H1 (cell line): ENCODE measurements at regions not wholly inside any gene's neighbourhood (a gene's known extent, or its start where the extent isn't known, plus 50 kb on each side); places are given as distances from the start of the nearest gene placed in this dataset.
"Not testable (repeated sequence)": the region's sequence is repeated elsewhere in the genome, so short reads cannot be mapped to it uniquely, and the experiment has no call there.

Source experiments
- CTCF ChIA-PET: fragments of 300-600 bp; sonication (Branson Sonifier 250); formaldehyde crosslinking; loops from one replicate; lab custom pipeline; 2021; ENCODE audit not compliant: partially characterized antibody; lab: Charles Lee
- POLR2A ChIA-PET: fragments of 300-600 bp; sonication (Branson Sonifier 250); formaldehyde crosslinking; loops from one replicate; lab custom pipeline; 2021; ENCODE audit warnings: inconsistent platforms; ENCODE audit not compliant: partially characterized antibody; lab: Charles Lee
- DNase-seq, 2 experiments: peaks; one replicate each; pipeline versions ENCODE4 v3.0.0 to v3.0.0-alpha.2; 2010 to 2022; ENCODE audit warnings: low spot score in 2 of 2, low read depth in 1 of 2, mixed read lengths in 1 of 2
- FAIRE-seq: peaks from 2 replicates; lab custom pipeline; 2011; peaks lifted over from hg19 to GRCh38; lab: Jason Lieb, UNC
- H2AFZ ChIP-seq: 2 replicates; pipeline ENCODE4 v1.8.1; 2012; ENCODE audit warnings: low read length, inconsistent platforms
- H2AK5ac ChIP-seq: 2 replicates; pipeline ENCODE4 v1.6.1; 2013; ENCODE audit warnings: low read depth, low read length
- H2BK120ac ChIP-seq: replicated peaks from 2 replicates; pipeline ENCODE3; 2013; ENCODE audit warnings: low read depth, low read length, inconsistent platforms
- H2BK12ac ChIP-seq: 2 replicates; pipeline ENCODE4 v1.6.1; 2013; ENCODE audit warnings: low read depth, low read length
- H2BK15ac ChIP-seq: 2 replicates; pipeline ENCODE4 v1.6.1; 2013; ENCODE audit warnings: low read length
- H2BK20ac ChIP-seq: 2 replicates; pipeline ENCODE4 v1.6.1; 2013; ENCODE audit warnings: low read length
- H2BK5ac ChIP-seq: 2 replicates; pipeline ENCODE4 v1.6.1; 2013; ENCODE audit warnings: low read depth, low read length
- H3K14ac ChIP-seq: 2 replicates; pipeline ENCODE4 v1.6.1; 2013; ENCODE audit warnings: inconsistent platforms; ENCODE audit not compliant: insufficient read length
- H3K18ac ChIP-seq: 2 replicates; pipeline ENCODE4 v1.6.1; 2013; ENCODE audit warnings: low read length; ENCODE audit errors: extremely low read depth
- H3K23ac ChIP-seq: 2 replicates; pipeline ENCODE4 v1.6.1; 2013; ENCODE audit warnings: inconsistent platforms; ENCODE audit not compliant: insufficient read length
- H3K23me2 ChIP-seq: 2 replicates; pipeline ENCODE4 v1.6.1; 2013; ENCODE audit warnings: low read depth, low read length
- H3K27ac ChIP-seq: 2 replicates; pipeline ENCODE4 v1.6.1; 2011; ENCODE audit warnings: low read depth, low read length, inconsistent platforms
- H3K27me3 ChIP-seq, 4 experiments: replicated peaks in 1 of 4; 1 replicate in 1 of 4; 2 replicates in 3 of 4; pipeline versions ENCODE4 v1.6.1 to v1.8.1; 2011 to 2013; ENCODE audit warnings: low read length in 3 of 4, mild to moderate bottlenecking in 3 of 4, inconsistent platforms in 2 of 4, mixed read lengths in 2 of 4, moderate library complexity in 1 of 4; ENCODE audit not compliant: control insufficient read depth in 3 of 4, insufficient read depth in 3 of 4; ENCODE audit errors: extremely low read depth in 1 of 4
- H3K36me3 ChIP-seq, 4 experiments: 2 replicates each; pipeline versions ENCODE4 v1.6.1 to v1.8.1; 2011 to 2013; ENCODE audit warnings: mild to moderate bottlenecking in 4 of 4, low read length in 3 of 4, moderate library complexity in 2 of 4, control low read depth in 1 of 4, inconsistent platforms in 1 of 4; ENCODE audit not compliant: insufficient read depth in 4 of 4, control insufficient read depth in 2 of 4
- H3K4ac ChIP-seq: replicated peaks from 2 replicates; pipeline ENCODE3; 2013; ENCODE audit warnings: low read length, low read depth, mixed read lengths, inconsistent platforms; ENCODE audit not compliant: insufficient read length
- H3K4me1 ChIP-seq, 4 experiments: replicated peaks in 1 of 4; 1 replicate in 1 of 4; 2 replicates in 3 of 4; pipeline versions ENCODE4 v1.6.1 to v1.8.1; 2011 to 2013; ENCODE audit warnings: low read length in 3 of 4, inconsistent platforms in 2 of 4, mixed read lengths in 1 of 4; ENCODE audit not compliant: insufficient read depth in 4 of 4, control insufficient read depth in 3 of 4
- H3K4me2 ChIP-seq, 2 experiments: 2 replicates each; pipeline versions ENCODE4 v1.6.1 to v1.8.1; 2011 to 2013; ENCODE audit warnings: low read depth in 2 of 2, low read length in 2 of 2, control low read depth in 1 of 2, inconsistent platforms in 1 of 2, mild to moderate bottlenecking in 1 of 2; ENCODE audit not compliant: insufficient read depth in 1 of 2
- H3K4me3 ChIP-seq, 4 experiments: fragments of 200-600, 300-600 bp in 1 of 4; sonication (generic), shearing (Covaris generic), sonication (Bioruptor Twin) in 1 of 4; 2 replicates each; pipeline versions ENCODE4 v1.5.1 to v1.8.1; 2011 to 2016; ENCODE audit warnings: low read length in 4 of 4, low read depth in 3 of 4, control low read depth in 2 of 4, inconsistent platforms in 2 of 4, mild to moderate bottlenecking in 2 of 4, mixed read lengths in 1 of 4, moderate library complexity in 1 of 4; ENCODE audit not compliant: insufficient read depth in 2 of 4; ENCODE audit errors: extremely low read depth in 1 of 4
- H3K56ac ChIP-seq: replicated peaks from 2 replicates; pipeline ENCODE3; 2013; ENCODE audit warnings: low read depth, mild to moderate bottlenecking, mixed read lengths, low read length, inconsistent platforms; ENCODE audit not compliant: insufficient read length
- H3K79me1 ChIP-seq: 2 replicates; pipeline ENCODE4 v1.6.1; 2013; ENCODE audit warnings: low read depth, low read length, control low read depth
- H3K79me2 ChIP-seq, 2 experiments: 2 replicates each; pipeline versions ENCODE4 v1.6.1 to v1.8.1; 2012 to 2013; ENCODE audit warnings: low read length in 2 of 2, mild to moderate bottlenecking in 2 of 2, inconsistent platforms in 1 of 2; ENCODE audit not compliant: insufficient read depth in 2 of 2, control insufficient read depth in 1 of 2
- H3K9ac ChIP-seq, 4 experiments: replicated peaks in 1 of 4; 1 replicate in 1 of 4; 2 replicates in 3 of 4; pipeline versions ENCODE4 v1.6.1 to v1.8.1; 2011 to 2013; ENCODE audit warnings: low read depth in 3 of 4, low read length in 3 of 4, control low read depth in 2 of 4, mild to moderate bottlenecking in 2 of 4, moderate library complexity in 2 of 4, inconsistent platforms in 1 of 4; ENCODE audit errors: extremely low read depth in 1 of 4
- H3K9me3 ChIP-seq, 2 experiments: 2 replicates each; pipeline versions ENCODE4 v1.6.1 to v1.8.1; 2012 to 2013; ENCODE audit warnings: mild to moderate bottlenecking in 2 of 2, moderate library complexity in 2 of 2, control low read depth in 1 of 2, inconsistent platforms in 1 of 2, low read depth in 1 of 2, low read length in 1 of 2, mixed read lengths in 1 of 2; ENCODE audit not compliant: insufficient read depth in 2 of 2
- H4K20me1 ChIP-seq, 2 experiments: replicated peaks in 1 of 2; 2 replicates each; pipeline versions ENCODE3 to v1.8.1; 2011 to 2013; ENCODE audit warnings: inconsistent platforms in 2 of 2, low read length in 2 of 2, mild to moderate bottlenecking in 1 of 2; ENCODE audit not compliant: insufficient read depth in 2 of 2, control insufficient read depth in 1 of 2
- H4K5ac ChIP-seq: 2 replicates; pipeline ENCODE4 v1.6.1; 2013; ENCODE audit warnings: low read length, low read depth, mixed read lengths, inconsistent platforms; ENCODE audit not compliant: insufficient read length
- H4K8ac ChIP-seq: 2 replicates; pipeline ENCODE4 v1.8.0; 2013; ENCODE audit warnings: mild to moderate bottlenecking, moderate library complexity, low read length, inconsistent platforms; ENCODE audit not compliant: insufficient read depth; ENCODE audit errors: extremely low read depth
- H4K91ac ChIP-seq: replicated peaks from 2 replicates; pipeline ENCODE3; 2013; ENCODE audit warnings: low read length, mixed read lengths, inconsistent platforms; ENCODE audit not compliant: insufficient read length
- WGBS, 2 experiments: shearing (Covaris generic) in 1 of 2; methylation state at CpG; one replicate each; pipeline versions ENCODE4 v1.1.6 to v1.1.7; 2013 to 2015; ENCODE audit warnings: low lambda C conversion rate in 2 of 2, mixed read lengths in 2 of 2, inconsistent platforms in 1 of 2, low coverage in 1 of 2, missing lambda C conversion rate in 1 of 2; ENCODE audit not compliant: insufficient replicate concordance in 2 of 2, insufficient coverage in 1 of 2, insufficient read length in 1 of 2; ENCODE audit errors: extremely low coverage in 1 of 2, missing lambda C conversion rate in 1 of 2; 5-methylcytosine and 5-hydroxymethylcytosine counted together

DNA sequence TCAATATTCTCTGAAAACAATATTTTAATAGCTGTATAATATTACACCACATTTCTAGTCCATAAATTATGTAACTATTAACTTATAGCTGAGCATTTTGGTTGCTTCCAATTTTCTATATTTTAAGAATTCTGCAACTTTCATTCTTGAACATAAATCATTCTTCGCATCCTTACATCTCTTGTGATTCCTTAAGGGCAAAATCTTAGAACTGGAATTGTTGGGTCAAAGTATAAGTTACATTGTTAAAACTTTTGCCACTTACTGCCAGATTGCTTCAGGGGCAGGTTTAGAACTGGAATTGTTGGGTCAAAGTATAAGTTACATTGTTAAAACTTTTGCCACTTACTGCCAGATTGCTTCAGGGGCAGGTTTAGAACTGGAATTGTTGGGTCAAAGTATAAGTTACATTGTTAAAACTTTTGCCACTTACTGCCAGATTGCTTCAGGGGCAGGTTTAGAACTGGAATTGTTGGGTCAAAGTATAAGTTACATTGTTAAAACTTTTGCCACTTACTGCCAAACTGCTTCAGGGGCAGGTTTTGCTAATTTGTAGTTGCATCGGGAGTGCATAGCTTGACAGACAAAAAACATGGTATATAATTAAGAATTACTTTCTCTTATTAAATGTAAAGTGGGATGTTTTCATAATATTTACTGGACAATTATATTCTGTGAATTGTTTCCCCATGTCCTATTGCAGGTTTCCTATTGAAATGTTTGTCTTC lies 179.9 kb upstream of the OR13F1 start:
- H3K9me3 ChIP-seq, POLR2A ChIA-PET, H2BK120ac ChIP-seq, H3K23ac ChIP-seq, H3K36me3 ChIP-seq, H3K18ac ChIP-seq, H2BK20ac ChIP-seq, H3K56ac ChIP-seq, H4K91ac ChIP-seq, H3K4ac ChIP-seq, H3K4me2 ChIP-seq, FAIRE-seq, H2BK15ac ChIP-seq, H3K23me2 ChIP-seq, H2BK12ac ChIP-seq, H3K4me3 ChIP-seq, H4K20me1 ChIP-seq, H3K4me1 ChIP-seq, H3K27ac ChIP-seq, H3K27me3 ChIP-seq, H3K14ac ChIP-seq, H3K9ac ChIP-seq, H2BK5ac ChIP-seq, H4K8ac ChIP-seq, CTCF ChIA-PET, H2AK5ac ChIP-seq, H2AFZ ChIP-seq, H3K79me2 ChIP-seq, H3K79me1 ChIP-seq, DNase-seq, H4K5ac ChIP-seq: not testable (repeated sequence)
- WGBS, 2 experiments = 92% methylated on average over 2 of the region's 2 CpGs; no CpG with 5 or more reads in 1 of the 2 experiments
